ENCODE measurements at regions not wholly inside any gene's neighbourhood (a gene's known extent, or its start where the extent isn't known, plus 50 kb on each side); places are given as distances from the start of the nearest gene placed in this dataset.

- no peak for TF ChIP-seq CTCF (conservative IDR thresholded peaks at IDR 0.05)
- TF ChIP-seq ZFX (IDR thresholded peaks at IDR 0.05): no peak
- H3K27ac ChIP-seq: no peak overlapping the region
These were observed 103.3 kb downstream of the TEX13C start for GRCh38 chrX:125422986-125423385.

GRCh38 chrX:125424536-125424935 is 104.9 kb downstream of the TEX13C start:
- H3K27ac ChIP-seq: no peak overlapping the region
- TF ChIP-seq CTCF (conservative IDR thresholded peaks at IDR 0.05) (no peak), ZFX (IDR thresholded peaks at IDR 0.05) (no peak)

- 0 out of 2 replicates have a peak overlapping the region, but pooled peaks have one; percentile 31 for H3K27ac ChIP-seq
- TF ChIP-seq CTCF (conservative IDR thresholded peaks at IDR 0.05) (peak; percentile 55), ZFX (IDR thresholded peaks at IDR 0.05) (no peak)
These were observed 117.2 kb downstream of the TEX13C start for GRCh38 chrX:125436855-125437254.

- H3K27ac ChIP-seq: no peak overlapping the region
- peak; percentile 8; the same call in 1 of the 2 replicates for TF ChIP-seq CTCF (conservative IDR thresholded peaks at IDR 0.05)
- TF ChIP-seq ZFX (IDR thresholded peaks at IDR 0.05): no peak
These were observed 119.7 kb downstream of the TEX13C start for GRCh38 chrX:125439194-125439849.

- TF ChIP-seq CTCF (conservative IDR thresholded peaks at IDR 0.05): no peak
- TF ChIP-seq ZFX (IDR thresholded peaks at IDR 0.05): no peak
- H3K27ac ChIP-seq: peak overlapping the region; percentile 36
These were observed 125.0 kb downstream of the TEX13C start for GRCh38 chrX:125444659-125445058.

- TF ChIP-seq ZFX (IDR thresholded peaks at IDR 0.05) (no peak), CTCF (conservative IDR thresholded peaks at IDR 0.05) (no peak)
- H3K27ac ChIP-seq: no peak overlapping the region
These were observed 155.8 kb downstream of the TEX13C start for GRCh38 chrX:125475482-125475881.

GRCh38 chrX:125492439-125492838 is 172.8 kb downstream of the TEX13C start:
- peak overlapping the region; percentile 43; the same call in 1 of the 2 replicates for H3K27ac ChIP-seq
- TF ChIP-seq CTCF (conservative IDR thresholded peaks at IDR 0.05) (no peak), ZFX (IDR thresholded peaks at IDR 0.05) (no peak)

GRCh38 chrX:125493004-125493403 is 173.3 kb downstream of the TEX13C start:
- peak overlapping the region; percentile 59; the same call in 1 of the 2 replicates for H3K27ac ChIP-seq

Measured in C4-2B (cell line).